NCI-H2171 (cell line): ENCODE measurements at regions not wholly inside any gene's neighbourhood (a gene's known extent, or its start where the extent isn't known, plus 50 kb on each side); places are given as distances from the start of the nearest gene placed in this dataset.
"Not testable (repeated sequence)": the region's sequence is repeated elsewhere in the genome, so short reads cannot be mapped to it uniquely, and the experiment has no call there.

Source experiments
- DNase-seq: peaks from one replicate; lab custom pipeline; 2025; lab: John Stamatoyannopoulos, UW

GRCh38 chr2:33949371-33949770 lies 350.3 kb upstream of the FAM98A start:
- DNase-seq, result no peak

DNA sequence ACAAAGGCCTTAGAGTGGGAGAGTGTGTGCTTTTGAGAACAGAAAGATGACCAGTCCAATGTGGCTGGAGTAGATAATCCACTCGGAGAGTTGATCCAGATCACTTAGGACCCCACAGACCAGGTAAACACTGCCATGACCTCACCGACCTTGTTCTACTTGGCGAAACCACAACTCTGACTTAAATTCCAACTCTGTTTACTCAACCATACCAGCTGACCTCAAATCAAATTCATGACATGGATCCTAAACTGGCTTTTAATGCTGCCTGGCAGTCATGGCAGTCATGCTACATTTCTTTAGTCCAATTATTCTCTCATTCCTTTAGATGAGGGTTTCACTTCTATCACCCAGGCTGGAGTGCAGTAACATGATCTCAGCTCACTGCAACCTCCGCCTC lies 347.1 kb upstream of the FAM98A start:
- DNase-seq, result no peak

- DNase-seq, result no peak
Measured at GRCh38 chr2:33933203-33933602, 334.1 kb upstream of the FAM98A start.

DNA sequence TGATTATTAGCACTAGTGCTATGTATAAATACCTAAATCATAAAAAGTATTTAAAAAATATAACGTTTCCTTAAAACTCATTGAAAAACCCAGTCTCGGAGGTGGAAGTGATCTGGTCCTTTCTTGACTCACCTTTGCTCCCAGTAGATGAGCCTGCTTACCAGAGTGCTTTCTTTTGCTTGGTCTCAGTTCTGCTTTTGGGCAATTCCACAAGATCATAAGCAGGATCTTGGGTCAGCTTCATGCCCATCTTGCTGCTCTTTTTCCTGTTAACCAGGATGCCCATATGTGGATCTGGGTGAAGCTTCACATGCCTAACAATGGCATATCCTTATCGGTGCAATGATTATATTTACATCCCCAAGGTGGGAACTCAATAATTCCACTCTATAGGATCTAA lies 332.1 kb upstream of the FAM98A start:
- DNase-seq, result no peak

DNA sequence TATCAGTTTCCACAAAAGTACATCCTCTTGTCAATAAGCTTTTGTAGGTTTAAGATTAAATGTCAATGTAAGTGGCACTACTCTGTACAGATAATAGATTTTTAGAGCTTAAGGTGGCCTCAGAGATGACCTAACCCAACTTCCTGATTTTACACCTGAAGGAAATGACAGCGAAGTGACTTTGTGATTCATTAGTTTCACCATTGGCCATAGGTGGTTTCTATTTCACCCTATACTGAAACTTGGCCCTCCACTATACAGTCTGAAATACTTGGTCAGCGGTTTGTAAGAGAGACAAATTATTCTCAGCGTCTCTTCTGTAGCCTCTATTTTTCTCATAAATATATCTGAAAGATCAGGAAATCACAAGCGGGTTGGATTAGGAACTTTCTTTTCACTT lies 330.4 kb upstream of the FAM98A start:
- no peak for DNase-seq

- DNase-seq, result no peak
Measured at GRCh38 chr2:33927756-33928155, 328.7 kb upstream of the FAM98A start.

DNA sequence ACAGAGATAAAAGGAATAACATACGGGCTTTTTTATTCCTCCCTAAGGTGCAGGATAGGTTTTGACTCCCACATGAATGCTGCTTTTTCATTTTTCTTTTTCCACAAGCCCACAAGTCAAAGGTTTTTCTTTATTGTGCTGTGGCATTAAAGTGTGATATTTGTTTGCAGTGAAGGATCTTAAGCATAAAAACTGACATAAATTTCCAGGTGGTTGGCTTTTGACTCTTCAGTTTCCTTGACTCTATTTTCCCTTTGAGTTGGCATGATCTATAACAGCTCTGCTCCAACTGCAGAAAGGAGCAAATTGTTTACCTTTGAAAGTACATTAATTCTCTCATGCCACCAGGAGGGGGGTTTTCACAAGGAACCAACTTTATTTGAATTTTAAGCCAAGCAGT lies 326.2 kb upstream of the FAM98A start:
- no peak for DNase-seq

DNA sequence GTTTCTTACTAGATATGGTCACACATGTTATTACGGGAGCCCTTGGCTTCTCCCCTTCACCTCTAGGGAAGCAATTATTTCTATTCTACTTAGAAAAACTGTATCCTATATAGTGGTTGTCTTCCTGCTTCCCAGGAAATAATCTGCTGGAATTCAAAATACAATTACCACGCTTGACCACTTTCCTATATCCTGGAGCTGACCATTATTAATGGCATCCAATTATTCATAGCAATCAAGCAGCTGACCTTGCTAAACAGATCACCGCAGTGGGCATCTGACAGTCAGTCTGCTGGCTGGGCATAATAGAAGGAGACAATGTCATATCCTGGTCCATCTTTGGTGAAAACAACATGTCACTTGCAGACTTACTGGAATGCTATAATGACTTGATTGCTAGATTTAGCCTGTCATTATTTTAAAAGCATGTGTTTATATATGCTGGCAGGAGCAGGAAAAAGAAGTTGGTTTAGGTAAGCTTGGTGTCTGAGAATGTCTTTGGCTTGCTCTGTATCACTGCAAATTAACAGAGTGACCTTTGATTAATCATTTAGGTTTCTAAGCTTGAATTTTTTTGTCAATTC lies 325.6 kb upstream of the FAM98A start:
- no peak for DNase-seq

GRCh38 chr2:33917252-33917651 lies 318.2 kb upstream of the FAM98A start:
- DNase-seq, result no peak

DNA sequence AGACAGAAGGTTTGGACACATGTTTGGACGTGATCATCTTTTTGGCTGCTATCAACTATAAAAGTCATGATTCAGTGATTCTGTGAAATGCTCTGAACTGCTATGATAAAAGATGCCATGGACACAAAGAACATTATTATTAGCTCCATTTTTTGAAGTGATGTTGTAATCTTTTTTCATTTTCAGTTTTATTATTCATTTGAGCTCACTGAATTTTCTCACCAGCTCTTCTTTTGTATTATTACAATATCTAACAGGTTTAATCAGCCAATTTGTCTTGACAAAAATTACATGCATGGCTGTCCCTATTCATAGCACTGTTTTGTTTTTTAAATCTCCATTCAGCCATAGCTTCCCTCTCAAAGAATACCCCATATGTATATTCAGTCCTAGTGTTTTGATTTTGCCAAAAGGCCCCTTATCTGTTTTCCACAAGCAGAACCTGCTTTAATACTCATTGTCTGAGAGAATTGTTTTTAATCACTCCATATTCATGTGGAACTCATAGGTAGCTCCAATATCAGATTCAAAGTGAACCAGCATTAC lies 314.0 kb upstream of the FAM98A start:
- DNase-seq, result no peak

DNA sequence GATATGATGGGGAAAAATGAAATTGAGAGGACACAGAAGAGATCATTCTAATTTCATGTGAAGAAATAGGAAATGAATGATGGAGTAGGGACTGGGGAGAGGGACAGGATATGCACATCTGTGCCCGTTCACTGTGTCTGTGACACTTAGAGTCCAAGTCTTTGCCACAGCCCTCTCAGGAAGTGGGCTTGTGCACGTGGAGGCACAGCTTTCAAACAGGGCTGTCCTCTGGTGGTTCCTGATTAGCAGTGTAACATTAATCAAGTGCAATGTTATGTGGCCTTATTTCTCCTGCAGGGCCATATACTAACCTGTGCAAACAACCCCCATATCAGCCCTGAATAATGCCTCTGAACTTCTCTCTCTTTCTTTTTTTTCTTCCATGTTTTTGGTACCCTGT lies 312.2 kb upstream of the FAM98A start:
- no peak for DNase-seq

- DNase-seq, result no peak
Measured at GRCh38 chr2:33909945-33910695, 311.0 kb upstream of the FAM98A start.

DNA sequence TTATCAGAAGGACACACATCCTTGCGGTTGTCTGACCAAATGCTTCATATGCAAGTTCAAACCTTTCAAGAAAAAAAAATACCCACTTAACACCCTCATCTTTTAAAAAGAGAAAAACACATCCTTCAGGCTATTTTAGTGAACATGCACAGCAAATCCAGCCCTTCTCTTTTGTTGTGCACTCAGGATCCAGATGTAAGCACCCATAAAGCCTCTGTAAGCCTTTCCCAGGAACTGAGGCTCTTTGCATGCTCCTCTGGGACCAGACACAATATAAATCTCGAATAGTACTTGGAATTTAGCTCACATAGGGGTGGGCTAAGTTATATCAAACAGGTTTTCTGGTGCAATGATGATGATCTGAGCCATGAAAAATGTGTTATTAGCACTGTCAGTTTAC lies 308.8 kb upstream of the FAM98A start:
- no peak for DNase-seq

- DNase-seq, result not testable (repeated sequence)
Measured at GRCh38 chr2:33906129-33906528, 307.0 kb upstream of the FAM98A start.

DNA sequence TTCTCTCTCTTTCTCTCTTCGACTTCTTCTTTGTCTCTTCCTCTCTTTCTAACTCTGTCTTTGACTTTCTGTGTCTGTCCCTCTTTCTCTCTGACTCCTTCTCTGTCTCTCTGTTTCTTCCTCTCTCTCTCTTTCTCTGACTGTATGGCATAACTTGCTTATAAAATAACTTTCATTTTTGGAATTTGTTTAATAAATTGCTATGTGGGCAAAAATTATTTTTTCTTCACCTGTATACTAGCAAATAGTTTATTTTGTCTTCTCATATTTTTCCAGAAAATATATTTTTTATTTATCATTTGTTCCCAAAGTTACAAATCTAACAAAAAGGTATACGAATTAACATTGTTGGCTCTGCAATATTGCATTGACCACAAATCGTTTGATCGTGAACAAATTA lies 305.7 kb upstream of the FAM98A start:
- DNase-seq, result no peak

GRCh38 chr2:33903701-33904100 lies 304.6 kb upstream of the FAM98A start:
- DNase-seq, result no peak

DNA sequence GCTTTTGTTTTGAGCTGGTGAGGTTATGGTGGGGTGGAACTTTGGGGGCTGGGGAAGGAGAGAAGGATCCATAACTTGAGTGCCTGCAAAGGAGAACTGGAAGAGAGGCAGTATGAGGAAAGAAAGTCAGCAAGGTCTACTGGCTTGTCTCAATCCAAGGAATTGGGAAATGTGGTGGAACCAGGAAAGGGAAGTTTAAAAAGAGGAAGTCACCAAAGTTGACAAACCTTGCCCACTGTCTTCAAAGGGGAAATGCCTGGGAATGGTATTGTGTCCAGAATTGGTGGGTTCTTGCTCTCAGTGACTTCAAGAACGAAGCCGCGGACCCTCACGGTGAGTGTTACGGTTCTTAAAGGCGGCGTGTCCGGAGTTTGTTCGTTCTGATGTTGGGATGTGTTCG lies 304.1 kb upstream of the FAM98A start:
- no peak for DNase-seq

DNA sequence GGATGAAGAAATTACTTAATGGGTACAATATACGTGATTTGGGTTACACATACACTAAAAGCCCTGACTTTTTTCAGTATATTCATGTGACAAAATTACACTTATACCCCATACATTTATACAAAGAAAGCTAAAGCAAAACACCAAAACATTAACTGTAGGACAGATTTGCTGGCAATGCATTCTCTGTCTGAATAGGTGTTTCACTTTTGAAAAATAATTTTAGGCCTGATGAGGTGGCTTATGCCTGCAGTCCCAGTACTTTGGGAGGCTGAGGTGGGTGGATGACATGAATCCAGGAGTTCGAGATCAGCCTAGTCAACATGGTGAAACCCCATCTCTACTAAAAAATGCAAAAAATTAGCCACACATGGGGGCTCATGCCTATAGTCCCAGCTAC lies 301.5 kb upstream of the FAM98A start:
- DNase-seq, result no peak

- DNase-seq, result no peak
Measured at GRCh38 chr2:33897741-33898140, 298.6 kb upstream of the FAM98A start.

DNA sequence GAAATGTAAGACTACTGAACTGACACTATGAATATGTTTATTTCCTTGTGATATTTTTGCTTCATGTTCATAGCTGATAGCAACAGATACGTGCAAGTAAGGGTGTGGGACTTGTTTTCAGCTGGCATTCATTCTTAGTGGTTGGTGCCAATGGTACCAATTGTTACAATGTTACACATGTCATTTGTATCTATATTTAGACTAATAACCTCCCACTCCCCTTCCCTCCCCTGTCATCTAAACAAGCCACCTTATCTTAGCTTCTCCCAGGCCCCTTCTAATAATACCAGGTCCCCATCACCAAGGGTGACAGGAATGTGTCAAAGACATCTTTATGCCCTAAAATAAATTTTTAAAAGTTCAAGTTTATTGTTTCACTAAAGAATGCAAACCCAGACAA lies 294.7 kb upstream of the FAM98A start:
- no peak for DNase-seq

- no peak for DNase-seq
Measured at GRCh38 chr2:33891616-33892015, 292.5 kb upstream of the FAM98A start.

DNA sequence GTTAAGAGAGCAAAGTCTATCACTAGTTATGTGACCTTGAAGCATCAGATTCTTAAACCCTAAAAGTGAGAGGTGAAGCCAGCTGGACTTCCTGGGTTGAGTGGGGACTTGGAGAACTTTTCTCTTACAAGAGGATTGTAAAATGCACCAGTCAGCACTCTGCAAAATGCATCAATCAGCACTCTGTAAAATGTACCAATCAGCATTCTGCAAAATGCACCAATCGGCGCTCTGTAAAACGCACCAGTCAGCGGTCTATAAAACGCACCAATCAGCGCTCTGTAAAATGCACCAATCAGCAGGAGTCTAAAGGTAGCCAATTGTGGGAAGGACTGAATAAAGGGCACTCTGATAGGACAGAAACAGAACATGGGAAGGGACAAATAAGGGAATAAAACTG lies 291.6 kb upstream of the FAM98A start:
- no peak for DNase-seq

- DNase-seq, result no peak
Measured at GRCh38 chr2:33877348-33878016, 278.4 kb upstream of the FAM98A start.
